Ovary (tissue), 3 donors: ENCODE measurements at regions not wholly inside any gene's neighbourhood (a gene's known extent, or its start where the extent isn't known, plus 50 kb on each side); places are given as distances from the start of the nearest gene placed in this dataset.

Source experiments
- CTCF ChIP-seq, 3 donors: fragments of 450-650 bp in 2 of 3; fragments of 200-600 bp in 1 of 3; IDR thresholded peaks; one replicate each; pipeline versions ENCODE4 v1.5.1 to v1.8.0; 2016 to 2022; ENCODE audit warnings: antibody characterized with exemption in 3 of 3, mild to moderate bottlenecking in 1 of 3
- EP300 ChIP-seq: sonication (generic); formaldehyde crosslinking; IDR thresholded peaks from one replicate; pipeline ENCODE4 v1.6.1; 2017; ENCODE audit warnings: antibody characterized with exemption
- donor health status: DM: no; HTN: no; CAD: no.

DNA sequence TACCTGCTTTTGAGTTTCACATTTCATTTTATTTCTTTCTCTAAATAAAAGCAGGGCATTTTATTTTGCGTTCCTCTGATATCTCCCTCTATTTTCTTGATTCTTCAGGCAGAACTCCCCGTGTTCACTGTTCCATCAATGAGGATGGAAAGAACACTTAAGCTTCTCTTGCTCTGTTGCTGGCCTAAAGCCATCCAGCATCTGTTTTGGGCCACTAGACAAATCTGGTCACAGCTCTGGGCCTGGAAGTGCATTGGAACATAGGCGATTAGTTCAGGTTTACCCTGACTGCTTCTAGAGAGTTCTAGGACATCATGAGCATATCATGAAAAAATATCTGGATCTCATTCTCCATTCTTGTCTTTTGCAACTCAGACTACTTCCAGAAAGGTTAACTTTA is 611.2 kb downstream of the UTRN start:
- no peak for TF ChIP-seq CTCF (IDR thresholded peaks at IDR 0.05)
- no peak for TF ChIP-seq EP300
